ENCODE measurements at regions not wholly inside any gene's neighbourhood (a gene's known extent, or its start where the extent isn't known, plus 50 kb on each side); places are given as distances from the start of the nearest gene placed in this dataset.

GRCh38 chr12:89237763-89238162, 114.5 kb downstream of the DUSP6 start:
- H3K27me3 ChIP-seq (ENCODE audit: control insufficient read depth in 1 of 2, insufficient read depth in 2 of 2, low read length in 1 of 2) = no peaks in the 10 kb centered on the region
- no peak overlapping the region for H3K4me3 ChIP-seq (ENCODE audit: low read length in 2 of 2)
- no peak overlapping the region for H3K27ac ChIP-seq (ENCODE audit: low read depth in 1 of 2, low read length in 2 of 2)
- no peaks in the 10 kb centered on the region for H3K9me3 ChIP-seq (ENCODE audit: control insufficient read depth, low read length)
- intact Hi-C loops (cut with DNase I) = no loop called here
- peaks cover 0 to 4% of the 10 kb centered on the region in 2 donors for H3K4me1 ChIP-seq (ENCODE audit: control insufficient read depth in 1 of 2, insufficient read depth in 2 of 2, low read length in 2 of 2)
- WGBS, 2 donors = 93% methylated on average over 1 of the region's 1 CpG
- DNase-seq = no peak
- ATAC-seq (ENCODE audit: low FRiP score) = no peak
- no peaks in the 10 kb centered on the region for H3K36me3 ChIP-seq (ENCODE audit: control insufficient read depth in 1 of 2, insufficient read depth in 2 of 2, low read length in 1 of 2)

DNA sequence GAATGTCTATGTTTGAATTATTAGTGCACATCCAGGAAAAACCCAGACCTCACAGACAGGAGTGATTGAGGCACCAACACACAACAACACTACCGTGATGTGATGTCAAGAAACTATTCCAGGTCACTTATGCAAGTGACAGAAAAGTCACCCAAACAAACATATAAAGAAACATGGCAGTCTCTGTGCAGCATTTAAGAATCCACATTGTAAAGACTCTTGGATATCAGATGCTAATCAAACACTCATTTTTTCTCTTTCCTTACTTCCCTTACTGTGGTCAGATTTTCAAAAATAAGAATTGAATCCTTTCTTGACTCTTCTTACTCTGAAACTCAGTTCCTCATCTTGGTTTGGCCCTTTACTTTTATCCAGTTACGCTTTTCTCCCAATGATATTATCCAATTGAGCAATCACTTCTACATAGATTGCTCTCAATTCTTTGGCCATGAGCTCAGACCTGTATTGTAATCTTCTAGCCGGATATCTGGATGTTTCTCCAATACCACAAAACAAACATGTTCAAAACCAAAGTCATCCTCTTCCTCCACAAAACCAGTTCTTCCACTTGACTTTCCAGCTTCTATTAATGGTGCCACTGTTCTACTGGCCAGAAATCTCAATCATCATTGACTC, 115.4 kb downstream of the DUSP6 start:
- Histone ChIP-seq H3K27me3 (ENCODE audit: control insufficient read depth in 1 of 2, insufficient read depth in 2 of 2, low read length in 1 of 2) (no peaks in the 10 kb centered on the region), H3K4me3 (ENCODE audit: low read length in 2 of 2) (no peak overlapping the region), H3K9me3 (ENCODE audit: control insufficient read depth, low read length) (no peaks in the 10 kb centered on the region), H3K4me1 (ENCODE audit: control insufficient read depth in 1 of 2, insufficient read depth in 2 of 2, low read length in 2 of 2) (peaks cover 0 to 4% of the 10 kb centered on the region in 2 donors), H3K27ac (ENCODE audit: low read depth in 1 of 2, low read length in 2 of 2) (no peak overlapping the region), H3K36me3 (ENCODE audit: control insufficient read depth in 1 of 2, insufficient read depth in 2 of 2, low read length in 1 of 2) (no peaks in the 10 kb centered on the region)
- 94 to 96% methylated on average over 3 of the region's 3 CpGs for WGBS, 2 donors
- no peak for ATAC-seq (ENCODE audit: low FRiP score)
- no peak for DNase-seq
- intact Hi-C loops (cut with DNase I) = no loop called here

GRCh38 chr12:89236237-89236636, 116.1 kb downstream of the DUSP6 start:
- WGBS, 2 donors = 50 to 53% methylated on average over 1 of the region's 1 CpG
- Histone ChIP-seq H3K4me3 (ENCODE audit: low read length in 2 of 2) (no peak overlapping the region), H3K36me3 (ENCODE audit: control insufficient read depth in 1 of 2, insufficient read depth in 2 of 2, low read length in 1 of 2) (no peaks in the 10 kb centered on the region), H3K27ac (ENCODE audit: low read depth in 1 of 2, low read length in 2 of 2) (no peak overlapping the region), H3K4me1 (ENCODE audit: control insufficient read depth in 1 of 2, insufficient read depth in 2 of 2, low read length in 2 of 2) (peaks cover 0 to 4% of the 10 kb centered on the region in 2 donors), H3K27me3 (ENCODE audit: control insufficient read depth in 1 of 2, insufficient read depth in 2 of 2, low read length in 1 of 2) (no peaks in the 10 kb centered on the region), H3K9me3 (ENCODE audit: control insufficient read depth, low read length) (no peaks in the 10 kb centered on the region)
- intact Hi-C loops (cut with DNase I) = no loop called here
- DNase-seq (no peak), ATAC-seq (ENCODE audit: low FRiP score) (no peak)

GRCh38 chr12:89235189-89235993, 116.9 kb downstream of the DUSP6 start:
- ATAC-seq (ENCODE audit: low FRiP score) = no peak
- H3K9me3 ChIP-seq (ENCODE audit: control insufficient read depth, low read length) = no peaks in the 10 kb centered on the region

DNA sequence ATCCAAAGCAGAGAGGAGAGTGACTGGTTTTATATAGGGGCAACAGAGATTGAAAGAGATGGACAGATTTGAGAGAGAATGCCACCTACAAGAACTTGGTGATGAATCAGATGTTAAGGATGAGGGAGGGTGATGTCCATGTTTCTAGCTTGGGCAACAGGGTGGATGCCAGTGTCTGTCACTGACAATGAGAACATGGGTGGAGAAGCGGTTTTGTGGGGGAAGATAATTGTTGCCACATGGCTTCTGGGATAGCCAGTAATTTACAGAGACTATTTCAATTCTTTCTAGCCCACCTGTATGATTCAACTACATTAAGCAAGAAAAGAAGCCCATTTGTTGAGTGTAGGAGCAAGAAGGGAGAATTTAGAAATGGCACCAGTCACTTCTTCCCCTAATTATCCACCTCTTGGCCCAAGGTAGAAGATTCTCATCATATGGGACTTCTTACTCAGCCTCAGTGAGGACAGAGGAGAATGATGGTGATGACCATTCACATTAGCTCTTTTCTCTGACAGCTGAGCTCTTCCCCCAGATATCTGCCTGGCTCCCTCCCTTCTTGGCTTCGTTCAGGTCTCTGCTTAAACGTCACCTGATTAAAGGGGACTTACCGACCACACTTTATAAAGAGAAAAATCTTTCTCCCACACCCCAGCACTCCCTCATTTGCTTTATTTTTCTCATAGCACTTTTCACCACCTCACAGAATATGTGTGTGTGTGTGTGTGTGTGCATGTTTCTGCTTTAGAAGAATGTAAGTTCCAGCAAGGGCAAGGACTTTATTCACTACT, 117.8 kb downstream of the DUSP6 start:
- Histone ChIP-seq H3K27me3 (ENCODE audit: control insufficient read depth in 1 of 2, insufficient read depth in 2 of 2, low read length in 1 of 2) (no peaks in the 10 kb centered on the region), H3K4me3 (ENCODE audit: low read length in 2 of 2) (no peak overlapping the region), H3K36me3 (ENCODE audit: control insufficient read depth in 1 of 2, insufficient read depth in 2 of 2, low read length in 1 of 2) (no peaks in the 10 kb centered on the region), H3K4me1 (ENCODE audit: control insufficient read depth in 1 of 2, insufficient read depth in 2 of 2, low read length in 2 of 2) (peaks cover 0 to 4% of the 10 kb centered on the region in 2 donors), H3K9me3 (ENCODE audit: control insufficient read depth, low read length) (no peaks in the 10 kb centered on the region), H3K27ac (ENCODE audit: low read depth in 1 of 2, low read length in 2 of 2) (no peak overlapping the region)
- intact Hi-C loops (cut with DNase I) = no loop called here
- ATAC-seq (ENCODE audit: low FRiP score) (no peak), DNase-seq (no peak)
- 77 to 87% methylated on average over 4 of the region's 4 CpGs for WGBS, 2 donors

More at GRCh38 chr12:89235189-89235993, 116.9 kb downstream of the DUSP6 start:
- intact Hi-C loops (cut with DNase I) = no loop called here
- peaks cover 0 to 4% of the 10 kb centered on the region in 2 donors for H3K4me1 ChIP-seq (ENCODE audit: control insufficient read depth in 1 of 2, insufficient read depth in 2 of 2, low read length in 2 of 2)
- no peak overlapping the region for H3K4me3 ChIP-seq (ENCODE audit: low read length in 2 of 2)
- H3K27ac ChIP-seq (ENCODE audit: low read depth in 1 of 2, low read length in 2 of 2) = no peak overlapping the region
- no peak for DNase-seq
- H3K27me3 ChIP-seq (ENCODE audit: control insufficient read depth in 1 of 2, insufficient read depth in 2 of 2, low read length in 1 of 2) = no peaks in the 10 kb centered on the region
- WGBS, 2 donors = 70% methylated on average over 5 of the region's 5 CpGs
- no peaks in the 10 kb centered on the region for H3K36me3 ChIP-seq (ENCODE audit: control insufficient read depth in 1 of 2, insufficient read depth in 2 of 2, low read length in 1 of 2)

DNA sequence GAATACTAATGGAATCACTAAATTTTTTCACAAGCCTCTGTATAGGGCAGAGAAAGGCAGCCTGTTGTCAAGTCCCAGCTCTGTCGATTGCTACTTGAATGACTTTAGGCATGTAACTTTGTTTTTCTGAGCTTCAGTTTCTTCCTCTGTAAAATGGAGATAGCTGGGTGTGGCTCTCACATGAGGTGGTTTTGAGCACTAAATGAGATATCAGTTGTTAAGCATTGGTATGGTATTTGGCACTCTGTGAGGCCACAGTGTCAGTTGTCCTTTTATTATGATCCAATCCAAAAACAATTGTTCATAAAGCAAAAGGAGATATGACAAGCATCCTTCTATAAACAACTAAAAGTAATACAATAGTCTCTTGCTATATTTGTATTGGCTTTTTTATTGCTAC, 120.6 kb downstream of the DUSP6 start:
- WGBS, 2 donors = 88 to 91% methylated on average over 1 of the region's 1 CpG
- H3K36me3 ChIP-seq (ENCODE audit: control insufficient read depth in 1 of 2, insufficient read depth in 2 of 2, low read length in 1 of 2) = no peaks in the 10 kb centered on the region
- no peak for ATAC-seq (ENCODE audit: low FRiP score)
- no peak overlapping the region for H3K27ac ChIP-seq (ENCODE audit: low read depth in 1 of 2, low read length in 2 of 2)
- H3K4me1 ChIP-seq (ENCODE audit: control insufficient read depth in 1 of 2, insufficient read depth in 2 of 2, low read length in 2 of 2) = no peaks in the 10 kb centered on the region
- intact Hi-C loops (cut with DNase I) = no loop called here
- H3K9me3 ChIP-seq (ENCODE audit: control insufficient read depth, low read length) = no peaks in the 10 kb centered on the region
- DNase-seq = no peak
- no peaks in the 10 kb centered on the region for H3K27me3 ChIP-seq (ENCODE audit: control insufficient read depth in 1 of 2, insufficient read depth in 2 of 2, low read length in 1 of 2)
- H3K4me3 ChIP-seq (ENCODE audit: low read length in 2 of 2) = no peak overlapping the region

DNA sequence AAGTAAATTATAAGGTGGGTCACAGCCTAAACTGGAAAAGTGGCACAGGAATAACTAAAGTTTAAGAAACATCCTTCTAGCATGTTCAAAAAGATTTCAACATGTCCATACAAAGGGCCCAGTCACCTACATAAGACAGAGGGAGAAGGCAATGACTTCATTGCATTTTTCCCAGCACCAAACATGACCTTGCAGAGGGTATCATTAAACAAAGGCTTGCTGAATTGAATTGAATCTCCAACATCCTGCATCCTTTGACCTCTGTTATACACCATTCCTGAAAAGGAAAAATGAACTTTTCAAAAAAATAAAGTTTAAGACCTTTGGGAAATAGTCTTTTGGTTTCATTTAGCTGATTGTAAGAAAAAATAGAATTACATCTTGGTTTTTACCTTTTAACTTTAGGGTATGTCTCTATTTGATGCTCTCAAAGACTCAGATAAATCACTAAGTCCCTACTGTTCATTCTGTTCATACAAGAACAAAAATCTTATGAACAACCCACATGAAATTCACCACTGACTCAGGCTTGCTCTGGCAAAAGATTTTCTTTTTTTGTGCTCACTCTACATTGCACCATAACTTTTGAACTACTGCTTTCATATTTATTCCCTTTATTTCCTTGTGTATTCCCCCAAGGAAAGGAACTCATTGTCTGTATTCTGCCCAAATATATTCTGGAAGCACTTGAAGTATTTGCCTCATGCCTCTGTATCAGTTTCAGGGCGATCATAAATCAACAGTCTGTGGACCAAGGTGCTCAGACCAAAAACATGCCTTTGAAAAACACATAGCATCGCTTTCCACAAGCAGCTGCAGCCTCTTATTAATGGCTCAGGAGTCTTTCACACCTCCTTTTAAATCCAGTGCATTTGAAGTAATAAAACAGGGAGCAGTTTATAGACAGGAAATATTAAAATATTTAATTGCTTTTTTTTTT, 121.7 kb downstream of the DUSP6 start:
- Histone ChIP-seq H3K27ac (ENCODE audit: low read depth in 1 of 2, low read length in 2 of 2) (no peak overlapping the region), H3K36me3 (ENCODE audit: control insufficient read depth in 1 of 2, insufficient read depth in 2 of 2, low read length in 1 of 2) (no peaks in the 10 kb centered on the region), H3K4me3 (ENCODE audit: low read length in 2 of 2) (no peak overlapping the region), H3K9me3 (ENCODE audit: control insufficient read depth, low read length) (no peaks in the 10 kb centered on the region), H3K4me1 (ENCODE audit: control insufficient read depth in 1 of 2, insufficient read depth in 2 of 2, low read length in 2 of 2) (peaks cover 0 to 1% of the 10 kb centered on the region in 2 donors), H3K27me3 (ENCODE audit: control insufficient read depth in 1 of 2, insufficient read depth in 2 of 2, low read length in 1 of 2) (no peaks in the 10 kb centered on the region)
- 63 to 65% methylated on average over 2 of the region's 2 CpGs for WGBS, 2 donors
- intact Hi-C loops (cut with DNase I) = no loop called here
- DNase-seq = no peak
- ATAC-seq (ENCODE audit: low FRiP score) = no peak

GRCh38 chr12:89228491-89228890, 123.8 kb downstream of the DUSP6 start:
- Histone ChIP-seq H3K36me3 (ENCODE audit: control insufficient read depth in 1 of 2, insufficient read depth in 2 of 2, low read length in 1 of 2) (no peaks in the 10 kb centered on the region), H3K4me1 (ENCODE audit: control insufficient read depth in 1 of 2, insufficient read depth in 2 of 2, low read length in 2 of 2) (peaks cover 0 to 2% of the 10 kb centered on the region in 2 donors), H3K4me3 (ENCODE audit: low read length in 2 of 2) (no peak overlapping the region), H3K9me3 (ENCODE audit: control insufficient read depth, low read length) (no peaks in the 10 kb centered on the region), H3K27ac (ENCODE audit: low read depth in 1 of 2, low read length in 2 of 2) (no peak overlapping the region), H3K27me3 (ENCODE audit: control insufficient read depth in 1 of 2, insufficient read depth in 2 of 2, low read length in 1 of 2) (no peaks in the 10 kb centered on the region)
- 51 to 56% methylated on average over 3 of the region's 3 CpGs for WGBS, 2 donors
- ATAC-seq (ENCODE audit: low FRiP score) = no peak
- no peak for DNase-seq
- intact Hi-C loops (cut with DNase I) = loop anchor here in 1 of 2 donors (10.0 kb wide), 1 partner anchor 64 kb away; no protein-coding TSS in a partner anchor

Measured in aorta (tissue), 5 donors.